ENCODE measurements at regions not wholly inside any gene's neighbourhood (a gene's known extent, or its start where the extent isn't known, plus 50 kb on each side); places are given as distances from the start of the nearest gene placed in this dataset.
A peak's percentile ranks its signal among the peaks of the same experiment; 100 is the strongest.

DNA sequence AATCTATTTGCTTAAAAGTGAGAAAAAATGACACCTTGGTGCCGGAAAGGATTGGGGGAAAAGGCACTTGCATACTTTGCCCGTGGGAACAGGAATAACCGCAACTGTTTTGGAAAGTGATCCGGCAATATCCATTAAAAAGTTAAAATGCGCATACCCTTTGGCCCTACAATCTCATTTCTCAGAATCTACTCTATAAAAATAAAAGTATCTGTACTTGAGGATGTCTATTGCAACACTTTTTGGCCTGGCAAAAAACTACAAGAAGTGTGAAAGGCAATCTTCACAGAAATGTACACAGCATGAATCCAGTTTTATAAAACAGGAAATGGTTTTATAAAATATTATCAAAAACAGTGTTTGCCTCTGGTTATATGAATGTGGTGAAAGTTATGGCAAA lies 58.3 kb upstream of the NFIL3 start:
- Histone ChIP-seq H3K4me1 (peaks cover 0 to 23% (median 4%) of the 10 kb centered on the region in 12 donors), H3K27ac (peak overlapping the region in 4 of 12 donors; percentile 88 to 93 (median 90)), H3K36me3 (no peaks in the 10 kb centered on the region), H3K9me3 (no peaks in the 10 kb centered on the region), H3K27me3 (no peaks in the 10 kb centered on the region), H3K4me3 (no peak overlapping the region)
- intact Hi-C loops (cut with DNase I): loop anchor here in 4 of 10 donors (2.0 to 10.0 kb wide), 4 partner anchors 59 to 203 kb away; partner anchors contain the start of gene NFIL3 (in 2 of the 4)
- WGBS, 4 donors: 76 to 80% (median 78%) methylated on average over 5 of the region's 5 CpGs
- TF ChIP-seq, protein P1, sequence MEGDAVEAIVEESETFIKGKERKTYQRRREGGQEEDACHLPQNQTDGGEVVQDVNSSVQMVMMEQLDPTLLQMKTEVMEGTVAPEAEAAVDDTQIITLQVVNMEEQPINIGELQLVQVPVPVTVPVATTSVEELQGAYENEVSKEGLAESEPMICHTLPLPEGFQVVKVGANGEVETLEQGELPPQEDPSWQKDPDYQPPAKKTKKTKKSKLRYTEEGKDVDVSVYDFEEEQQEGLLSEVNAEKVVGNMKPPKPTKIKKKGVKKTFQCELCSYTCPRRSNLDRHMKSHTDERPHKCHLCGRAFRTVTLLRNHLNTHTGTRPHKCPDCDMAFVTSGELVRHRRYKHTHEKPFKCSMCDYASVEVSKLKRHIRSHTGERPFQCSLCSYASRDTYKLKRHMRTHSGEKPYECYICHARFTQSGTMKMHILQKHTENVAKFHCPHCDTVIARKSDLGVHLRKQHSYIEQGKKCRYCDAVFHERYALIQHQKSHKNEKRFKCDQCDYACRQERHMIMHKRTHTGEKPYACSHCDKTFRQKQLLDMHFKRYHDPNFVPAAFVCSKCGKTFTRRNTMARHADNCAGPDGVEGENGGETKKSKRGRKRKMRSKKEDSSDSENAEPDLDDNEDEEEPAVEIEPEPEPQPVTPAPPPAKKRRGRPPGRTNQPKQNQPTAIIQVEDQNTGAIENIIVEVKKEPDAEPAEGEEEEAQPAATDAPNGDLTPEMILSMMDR (IDR thresholded peaks at IDR 0.05): no peak
- no peak for TF ChIP-seq POLR2A (IDR thresholded peaks at IDR 0.05)
- DNase-seq: no peak
- no peak for ATAC-seq

DNA sequence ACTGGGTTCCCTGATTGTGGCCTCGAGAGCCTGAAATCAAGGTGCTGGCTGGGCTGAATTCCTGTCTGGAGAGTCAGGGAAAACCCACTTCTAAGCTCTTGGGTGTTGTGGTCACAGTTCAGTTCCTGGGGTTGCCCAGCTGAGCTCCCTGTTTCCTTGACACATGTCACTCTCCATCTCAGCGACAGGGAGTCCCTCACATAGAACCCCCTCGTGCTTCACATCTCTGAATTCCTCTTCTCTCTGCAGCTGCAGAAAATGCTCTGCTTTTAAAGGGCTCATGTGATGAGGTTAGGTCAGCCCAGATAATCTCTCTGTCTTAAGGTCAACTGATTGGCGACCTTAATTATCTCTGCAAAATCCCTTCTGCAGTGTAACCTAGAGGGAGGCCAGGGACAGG lies 53.5 kb upstream of the NFIL3 start:
- H3K9me3 ChIP-seq: no peaks in the 10 kb centered on the region
- WGBS, 4 donors: 50 to 59% (median 52%) methylated on average over 4 of the region's 4 CpGs
- peaks cover 0 to 7% (median 0%) of the 10 kb centered on the region in 12 donors for H3K4me1 ChIP-seq
- ATAC-seq (no peak), DNase-seq (no peak)
- no peaks in the 10 kb centered on the region for H3K27me3 ChIP-seq
- intact Hi-C loops (cut with DNase I): no loop called here
- TF ChIP-seq, protein P1 (IDR thresholded peaks at IDR 0.05): no peak
- TF ChIP-seq POLR2A (IDR thresholded peaks at IDR 0.05): no peak
- no peak overlapping the region for H3K27ac ChIP-seq
- no peak overlapping the region for H3K4me3 ChIP-seq
- no peaks in the 10 kb centered on the region for H3K36me3 ChIP-seq

DNA sequence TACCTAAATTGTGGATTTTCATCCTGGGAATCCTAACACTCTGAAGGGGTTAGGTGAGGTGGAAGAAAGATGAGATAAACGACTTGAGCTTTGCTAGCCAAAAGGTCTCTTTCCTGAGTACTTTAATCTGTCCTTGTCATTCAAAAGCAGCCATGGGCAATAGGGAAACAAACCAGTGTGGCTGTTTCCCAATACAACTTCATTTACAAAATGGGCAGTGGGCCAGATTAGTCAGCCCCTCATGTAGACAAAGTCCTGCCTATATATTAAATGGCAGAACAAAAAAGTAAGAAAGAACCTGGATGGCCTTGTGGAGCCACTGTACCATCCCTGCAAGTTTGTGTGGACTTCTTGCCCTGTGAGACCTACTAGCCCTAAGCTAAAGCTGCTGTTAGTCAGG lies 51.0 kb upstream of the NFIL3 start:
- H3K4me3 ChIP-seq: no peak overlapping the region
- intact Hi-C loops (cut with DNase I): no loop called here
- DNase-seq: no peak
- H3K27ac ChIP-seq: no peak overlapping the region
- no peak for ATAC-seq
- H3K4me1 ChIP-seq: no peaks in the 10 kb centered on the region
- TF ChIP-seq POLR2A (IDR thresholded peaks at IDR 0.05): no peak
- no peaks in the 10 kb centered on the region for H3K36me3 ChIP-seq
- H3K9me3 ChIP-seq: peaks cover 0 to 2% (median 0%) of the 10 kb centered on the region in 12 donors
- H3K27me3 ChIP-seq: no peaks in the 10 kb centered on the region
- WGBS, 4 donors: 24 to 41% (median 33%) methylated on average over 1 of the region's 1 CpG
